Amniotic epithelial cell (primary cell): ENCODE measurements at regions not wholly inside any gene's neighbourhood (a gene's known extent, or its start where the extent isn't known, plus 50 kb on each side); places are given as distances from the start of the nearest gene placed in this dataset.

Experiments used
- DNase-seq: peaks from one replicate; pipeline ENCODE4 v3.0.0-alpha.2; 2010; ENCODE audit warnings: low read depth

DNA sequence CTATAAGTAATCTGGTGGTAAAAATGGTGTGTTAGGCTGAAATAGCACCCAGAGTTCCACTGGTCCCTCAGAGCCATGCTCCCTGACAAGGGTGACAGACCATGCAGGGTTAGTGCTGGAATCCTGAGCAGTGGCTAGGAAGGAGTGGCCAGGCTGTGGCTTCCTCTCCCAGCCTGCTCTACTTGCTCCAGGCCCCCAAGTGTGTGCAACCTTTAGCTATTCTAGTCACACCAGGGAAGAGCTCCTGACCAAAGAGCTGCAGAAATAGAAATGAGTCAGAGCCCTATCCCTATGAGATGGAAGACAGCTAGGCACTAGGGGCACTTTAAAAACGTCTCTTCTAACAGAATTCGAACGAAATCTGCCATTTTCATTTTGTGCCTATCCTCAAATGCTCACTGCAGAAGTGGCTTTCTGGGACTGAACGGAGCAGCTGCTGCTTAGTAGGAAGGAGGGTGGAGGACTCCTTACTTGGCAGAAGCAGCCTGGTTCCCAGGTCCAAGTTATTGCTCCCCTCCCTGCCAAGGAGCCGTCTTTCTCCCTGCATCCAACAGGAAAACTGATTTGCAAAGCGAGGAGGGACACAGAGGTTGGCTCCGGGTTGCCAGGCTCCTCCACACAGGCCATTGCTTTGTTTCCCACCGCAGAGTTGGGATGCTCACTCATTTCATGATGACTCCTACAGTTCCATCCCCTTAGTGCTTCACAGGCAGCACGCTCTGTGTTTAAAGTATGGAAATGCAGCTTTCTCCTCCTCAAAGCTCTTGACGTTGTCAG, 754.5 kb downstream of the C6orf118 start:
- no peak for DNase-seq

GRCh38 chr6:164554226-164554625, 755.2 kb downstream of the C6orf118 start:
- DNase-seq = no peak

- DNase-seq = no peak
Measured at GRCh38 chr6:164551706-164552105, 757.7 kb downstream of the C6orf118 start.

GRCh38 chr6:164547076-164547475, 762.3 kb downstream of the C6orf118 start:
- DNase-seq = no peak

GRCh38 chr6:164546263-164546662, 763.1 kb downstream of the C6orf118 start:
- no peak for DNase-seq

DNA sequence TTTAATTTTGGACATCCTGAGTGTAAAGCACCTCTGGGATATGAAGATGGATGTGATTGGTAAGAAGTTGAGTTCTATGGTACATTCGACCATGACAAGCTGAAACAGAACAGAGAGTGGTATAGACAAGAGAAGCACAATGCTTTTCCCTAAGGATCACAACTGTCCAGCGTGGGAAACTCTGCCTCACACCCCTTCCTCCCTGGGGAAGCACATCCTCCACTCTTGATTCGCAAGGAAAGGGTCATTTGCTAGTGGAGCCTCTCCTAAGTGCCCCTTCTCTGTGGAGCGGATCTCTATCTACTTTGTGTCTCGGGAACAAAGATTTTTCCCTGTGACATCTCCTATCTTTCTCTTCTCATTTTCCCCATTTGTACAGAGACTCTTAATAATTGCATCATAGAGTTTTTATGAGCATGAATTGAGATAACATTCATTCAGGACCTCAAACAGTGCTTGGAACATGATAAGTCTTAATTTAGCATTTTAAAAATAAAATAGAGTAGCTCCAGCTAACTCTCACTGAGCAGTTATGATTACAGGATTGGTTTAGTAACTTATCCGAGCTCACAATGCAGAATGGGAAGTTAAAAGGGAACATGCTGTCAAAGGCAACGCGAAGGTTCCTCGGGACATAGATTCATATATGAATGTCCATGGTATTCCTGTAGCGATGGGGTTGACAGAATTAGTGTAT, 775.2 kb downstream of the C6orf118 start:
- DNase-seq = no peak

DNA sequence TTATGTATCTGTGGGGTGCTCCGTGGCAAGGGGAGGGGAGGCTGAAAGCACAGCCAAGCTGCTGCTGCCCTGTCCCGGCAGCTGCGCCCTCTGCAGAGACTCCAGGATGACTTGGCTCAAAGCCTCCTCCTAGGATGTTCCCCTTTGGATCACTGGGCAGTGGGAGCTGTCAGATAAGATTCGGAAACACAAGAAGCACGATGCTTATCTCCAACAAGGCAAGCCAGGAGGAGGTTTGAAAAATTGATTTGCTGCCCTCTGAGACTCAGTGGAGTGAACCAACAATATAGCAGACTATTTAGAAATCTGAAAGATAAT, 776.4 kb downstream of the C6orf118 start:
- no peak for DNase-seq

- DNase-seq = no peak
Measured at GRCh38 chr6:164532198-164533044, 777.0 kb downstream of the C6orf118 start.

DNA sequence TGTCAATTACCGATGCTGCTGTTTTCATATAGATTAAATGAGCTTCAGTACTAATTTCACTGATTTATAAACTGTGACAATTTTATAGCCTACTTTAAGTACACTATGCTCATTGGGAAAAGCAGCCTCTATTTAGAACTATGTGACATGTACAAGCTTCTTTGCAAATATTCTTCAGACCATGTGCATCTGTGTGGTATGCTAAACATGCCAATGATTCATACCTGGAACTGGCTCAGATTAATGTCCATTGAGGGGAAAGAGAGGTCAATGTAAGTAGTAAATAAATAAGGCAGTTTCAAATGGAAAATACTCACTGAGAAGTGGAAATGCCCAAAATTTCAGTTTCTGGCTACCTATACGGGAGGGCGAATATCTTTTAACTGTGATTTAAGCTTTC, 777.7 kb downstream of the C6orf118 start:
- DNase-seq = no peak

- no peak for DNase-seq
Measured at GRCh38 chr6:164528539-164528938, 780.9 kb downstream of the C6orf118 start.

DNA sequence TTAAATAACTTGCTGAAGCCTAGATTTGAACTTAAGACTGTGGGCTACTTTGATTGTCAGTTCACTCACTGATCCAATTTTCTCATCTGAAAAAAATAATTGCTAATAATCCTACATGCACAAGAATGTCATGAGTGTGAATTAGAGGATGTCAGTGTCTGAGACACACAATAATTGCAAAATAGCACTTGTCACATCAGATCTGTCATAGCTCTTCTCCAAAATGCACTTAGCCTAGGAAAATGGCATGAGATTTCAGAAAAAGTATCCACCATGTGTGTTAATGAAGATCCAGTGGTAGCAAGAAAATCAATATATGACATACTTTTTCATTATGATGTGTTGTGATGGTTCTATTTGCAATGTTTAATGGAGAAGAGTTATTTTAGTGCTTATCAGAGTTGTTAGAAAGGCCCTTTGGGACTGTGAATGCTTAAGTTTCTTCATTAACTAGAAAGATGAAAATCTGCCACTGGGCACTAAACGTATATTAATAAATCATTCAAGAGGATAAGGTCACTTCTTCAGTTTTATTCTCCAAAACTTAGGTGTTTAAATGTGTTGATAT, 786.2 kb downstream of the C6orf118 start:
- DNase-seq = no peak

GRCh38 chr6:164520916-164521315, 788.5 kb downstream of the C6orf118 start:
- no peak for DNase-seq

DNA sequence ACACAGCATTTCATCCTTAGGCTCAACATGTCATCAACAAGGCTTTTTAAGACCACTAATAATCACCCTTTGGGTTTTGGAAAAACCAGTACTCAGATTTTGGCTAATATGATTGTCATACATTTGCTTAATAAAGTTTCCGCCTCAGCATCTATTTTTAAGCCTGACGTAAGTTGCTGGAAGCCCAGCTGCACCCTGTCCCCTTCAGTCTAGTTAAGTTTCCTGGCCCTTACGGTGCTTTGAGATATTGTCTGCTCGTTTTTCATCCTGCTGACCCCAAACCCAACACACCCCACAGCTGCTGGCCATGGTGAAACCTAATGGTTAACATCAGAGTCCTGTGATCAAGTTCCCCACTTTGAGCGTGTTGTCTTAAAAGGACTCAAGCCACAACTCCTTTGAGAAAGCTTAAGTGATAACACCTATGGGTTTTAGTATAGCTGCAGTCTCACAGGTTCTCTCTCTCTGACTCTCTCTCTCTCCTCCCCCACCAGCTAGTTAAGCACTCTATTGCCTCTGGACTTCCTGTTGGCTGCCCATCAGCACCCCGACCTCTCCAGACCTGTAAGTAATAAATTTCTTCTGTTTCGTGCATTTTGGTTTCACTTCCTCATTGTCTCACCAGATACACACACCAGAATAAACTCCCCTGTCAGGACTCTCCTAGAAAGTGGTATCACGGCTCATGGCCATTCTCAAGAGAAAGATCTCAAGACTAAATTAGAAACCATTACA, 802.0 kb downstream of the C6orf118 start:
- no peak for DNase-seq

- no peak for DNase-seq
Measured at GRCh38 chr6:164505425-164505824, 804.0 kb downstream of the C6orf118 start.

DNA sequence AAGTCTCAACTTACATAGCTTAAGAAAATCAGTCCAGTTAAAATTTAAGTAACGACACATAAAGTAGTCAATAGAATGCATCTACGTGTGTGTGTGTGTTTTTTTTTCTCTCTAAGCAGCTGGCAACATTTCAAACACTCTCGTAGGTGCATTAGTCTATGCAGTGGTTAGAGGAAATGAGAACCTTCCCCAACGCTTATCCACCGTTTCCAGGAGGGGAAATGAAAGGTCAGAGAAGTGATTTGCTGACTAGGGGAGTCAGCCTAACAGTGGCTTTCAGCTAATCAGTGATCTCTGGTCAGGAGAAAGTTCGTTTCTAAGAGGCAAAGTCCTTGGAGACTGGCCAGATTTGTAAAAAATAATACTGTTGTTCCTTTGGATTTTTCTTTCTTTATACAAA, 806.6 kb downstream of the C6orf118 start:
- DNase-seq = no peak

- no peak for DNase-seq
Measured at GRCh38 chr6:164495882-164496495, 813.4 kb downstream of the C6orf118 start.

DNA sequence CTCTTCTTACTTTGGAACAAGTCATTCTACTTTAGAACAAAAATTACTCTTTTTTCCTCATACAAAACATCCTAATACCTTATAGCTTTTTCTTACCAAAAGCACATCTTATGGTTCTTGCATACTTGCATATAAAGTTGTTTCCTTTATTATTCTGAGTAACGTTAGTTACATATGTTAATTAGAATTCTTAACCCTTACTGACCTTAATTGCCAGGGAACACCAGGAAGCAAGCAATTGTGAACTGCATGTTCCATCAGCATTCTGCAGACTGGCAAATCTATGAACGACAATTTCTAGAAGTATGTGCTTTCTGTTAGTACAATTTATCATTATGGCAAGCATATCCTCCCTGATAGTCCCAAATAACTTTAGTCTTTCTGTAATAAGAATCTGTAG, 831.0 kb downstream of the C6orf118 start:
- DNase-seq = no peak

DNA sequence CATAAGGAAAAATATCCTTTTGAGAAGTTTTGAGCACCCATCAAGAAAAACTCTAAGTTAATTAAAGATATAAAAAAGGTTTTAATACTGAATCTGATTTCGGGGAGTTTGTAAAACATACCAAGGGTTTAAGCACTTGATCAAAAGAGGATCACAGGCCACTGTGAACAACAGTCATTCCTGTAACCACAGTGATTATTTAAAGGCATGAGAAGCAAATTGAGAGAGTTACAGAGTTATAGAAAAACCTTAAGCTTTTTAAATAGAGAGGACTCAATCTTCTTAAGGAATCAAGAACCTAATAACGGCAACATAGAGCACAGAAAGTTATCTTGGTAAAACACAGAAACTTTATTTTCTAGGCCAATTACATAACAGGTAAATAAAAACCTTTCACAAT, 831.6 kb downstream of the C6orf118 start:
- DNase-seq = no peak

DNA sequence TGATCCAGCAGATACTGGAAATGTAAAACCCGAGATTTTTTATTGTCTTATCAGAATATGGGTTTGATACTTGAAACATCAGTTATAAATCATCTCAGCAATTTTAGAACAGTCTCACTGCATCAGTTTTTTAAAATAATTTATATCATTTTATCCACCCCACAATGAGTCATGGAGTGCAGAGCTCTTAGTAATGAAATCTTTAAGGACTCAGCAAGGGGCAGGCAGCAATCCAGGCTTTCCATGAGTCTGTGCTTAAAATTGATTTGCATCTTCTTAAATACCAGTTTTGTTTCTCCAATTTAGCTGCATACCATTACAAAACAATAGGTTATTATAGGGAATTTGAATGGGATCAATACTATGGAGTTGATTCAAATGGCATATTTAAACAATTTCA, 832.3 kb downstream of the C6orf118 start:
- no peak for DNase-seq

DNA sequence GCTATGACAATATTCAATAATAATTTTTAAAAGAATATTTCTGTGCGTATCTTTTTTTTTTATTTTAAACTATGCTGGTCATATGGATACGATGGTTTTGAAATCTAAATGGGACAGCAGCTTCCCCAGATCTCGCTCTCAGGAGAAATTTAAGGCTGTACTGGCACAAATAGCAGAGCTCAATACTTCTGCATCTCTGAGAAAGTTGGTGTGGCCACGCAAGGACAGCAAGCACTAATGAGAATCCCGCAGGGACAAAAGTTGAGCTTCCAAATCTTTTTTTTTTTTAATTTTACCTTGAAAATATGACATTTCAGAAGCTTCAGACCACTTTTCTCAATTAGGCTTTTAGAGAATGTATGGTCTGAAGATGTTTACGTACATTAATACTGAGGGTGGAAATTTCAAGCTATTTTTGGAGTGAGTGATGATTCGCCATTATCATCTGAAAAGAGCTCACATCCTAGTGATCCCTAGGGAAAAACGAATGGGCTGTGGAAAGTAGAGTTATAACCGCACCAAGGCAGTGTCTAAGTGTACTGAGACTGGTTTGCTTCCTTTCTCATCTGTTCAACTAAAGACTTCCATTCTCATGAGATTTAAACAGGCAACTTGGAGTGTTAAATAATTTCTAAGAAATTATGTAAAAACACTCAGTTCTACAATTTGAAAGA, 840.0 kb downstream of the C6orf118 start:
- no peak for DNase-seq

DNA sequence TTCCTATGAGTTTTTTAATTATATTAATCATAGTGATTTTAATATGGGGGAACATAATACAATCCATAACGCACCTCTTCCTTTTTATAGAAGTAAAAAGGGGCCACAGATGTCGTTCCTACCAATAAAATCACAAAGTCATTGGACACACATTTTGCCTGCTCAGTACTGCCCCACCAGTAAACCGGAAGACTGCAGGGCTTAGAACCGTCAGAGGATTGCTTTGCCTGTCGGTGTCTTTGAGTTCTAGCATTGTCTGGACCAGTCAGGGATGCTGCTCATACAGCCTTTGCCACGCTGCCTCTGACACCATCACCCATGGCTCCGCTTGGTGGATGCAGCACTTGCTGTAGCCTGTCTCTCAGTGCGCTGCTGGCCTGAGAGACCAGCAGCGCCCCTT, 853.6 kb downstream of the C6orf118 start:
- no peak for DNase-seq
